Erythroblast (primary cell): ENCODE measurements at regions not wholly inside any gene's neighbourhood (a gene's known extent, or its start where the extent isn't known, plus 50 kb on each side); places are given as distances from the start of the nearest gene placed in this dataset.

Experiments used
- DNase-seq, 2 experiments: peaks; one replicate each; lab custom pipeline; 2025; lab: John Stamatoyannopoulos, UW
- GATA1 ChIP-seq: IDR thresholded peaks from 2 replicates; pipeline ENCODE4 v1.6.1; 2011; ENCODE audit warnings: low read depth, mild to moderate bottlenecking, control low read depth, low read length, moderate library complexity
- POLR2A ChIP-seq: IDR thresholded peaks from 2 replicates; pipeline ENCODE4 v1.6.1; 2011; ENCODE audit warnings: mild to moderate bottlenecking, low read length

DNA sequence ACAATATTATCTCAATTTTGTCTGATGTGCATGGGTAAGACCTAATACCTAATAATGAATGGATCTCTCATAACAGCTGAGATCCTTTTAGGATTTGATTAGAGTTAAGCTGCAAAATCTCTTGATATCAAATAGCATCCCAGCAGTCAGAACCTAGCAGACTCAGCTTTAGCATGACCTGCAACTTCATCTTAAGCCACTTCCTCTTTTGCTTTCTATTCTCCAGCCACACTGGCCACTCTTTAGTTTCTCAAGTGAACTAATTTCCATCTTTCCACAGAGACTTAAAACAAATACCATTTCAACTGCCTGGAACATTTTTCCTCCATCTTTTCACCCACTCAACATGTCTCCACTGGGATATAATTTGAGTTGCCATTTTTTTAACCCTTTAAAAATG is 1251.6 kb upstream of the ZEB2 start:
- TF ChIP-seq POLR2A (no peak), GATA1 (no peak)
- DNase-seq = no peak

DNA sequence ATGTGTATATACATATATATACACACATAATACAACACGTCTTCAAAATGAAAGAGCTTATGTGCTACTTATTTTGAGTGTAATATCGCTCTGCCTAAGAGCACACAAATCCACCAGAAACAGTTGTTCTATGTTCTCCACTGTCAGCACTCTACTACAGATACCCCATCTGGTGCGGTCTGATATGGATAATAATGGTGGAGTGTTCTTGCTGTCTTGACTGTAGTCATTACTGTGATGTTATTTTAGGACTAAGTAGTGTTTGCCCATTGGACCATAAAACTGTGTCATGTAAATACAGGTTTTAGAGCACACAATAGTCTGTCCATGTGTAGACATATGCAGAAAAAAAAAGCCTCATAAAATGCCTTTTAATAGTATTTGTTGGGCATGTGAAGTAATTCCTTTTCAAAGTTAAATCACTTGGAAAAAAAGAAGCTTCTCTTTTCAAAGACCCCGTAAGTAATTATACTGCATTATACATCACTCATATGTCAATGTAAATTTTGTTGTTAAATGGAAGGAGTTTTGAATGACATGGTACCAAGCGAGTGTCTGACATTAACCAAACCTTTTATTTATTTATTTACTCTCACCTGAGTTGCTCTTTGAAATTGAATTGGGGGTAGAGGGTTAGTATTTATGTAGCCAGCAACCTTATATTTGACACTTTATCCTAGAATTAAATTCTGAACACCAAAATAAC is 1249.2 kb upstream of the ZEB2 start:
- peak; percentile 46 to 81 for DNase-seq
- TF ChIP-seq POLR2A = no peak
- no peak for TF ChIP-seq GATA1

DNA sequence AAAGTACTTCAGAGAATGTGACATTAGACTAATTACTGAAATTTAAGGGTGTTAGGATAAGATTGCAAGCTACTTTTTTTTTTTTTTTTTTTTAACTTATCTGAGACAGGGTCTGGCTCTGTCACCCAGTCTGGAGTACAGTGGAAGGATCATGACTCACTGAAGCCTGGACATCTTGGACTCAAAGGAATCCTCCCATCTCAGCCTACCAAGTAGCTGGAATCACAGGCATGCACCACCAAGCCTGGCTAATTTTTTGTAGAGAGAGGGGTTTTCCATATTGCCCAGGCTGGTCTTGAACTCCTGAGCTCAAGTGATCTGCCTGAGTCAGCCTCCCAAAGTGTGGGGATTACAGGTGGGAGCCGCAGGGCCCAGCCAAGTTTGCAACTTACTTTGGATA is 1246.0 kb upstream of the ZEB2 start:
- no peak for DNase-seq
- no peak for TF ChIP-seq POLR2A
- no peak for TF ChIP-seq GATA1

DNA sequence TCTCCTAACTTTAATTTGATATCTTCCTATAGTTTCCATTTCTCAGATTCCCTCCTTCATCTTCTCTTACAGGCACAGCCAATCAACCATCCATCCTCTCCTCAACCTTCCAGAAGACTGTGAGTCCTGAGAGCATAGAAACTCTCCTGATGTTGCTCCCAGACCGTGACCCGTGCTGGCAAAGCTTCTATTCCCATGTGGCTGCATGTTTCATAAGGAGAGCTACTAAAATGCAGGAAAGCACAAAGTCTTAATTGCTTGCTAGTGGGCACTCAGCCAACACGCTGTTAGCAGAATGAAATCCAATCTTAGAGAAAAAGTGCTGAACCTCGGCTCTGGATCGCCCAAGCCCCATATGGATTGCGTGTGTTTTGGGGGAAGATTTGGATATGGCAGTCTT is 1244.7 kb upstream of the ZEB2 start:
- no peak for DNase-seq
- TF ChIP-seq POLR2A = no peak
- no peak for TF ChIP-seq GATA1

DNA sequence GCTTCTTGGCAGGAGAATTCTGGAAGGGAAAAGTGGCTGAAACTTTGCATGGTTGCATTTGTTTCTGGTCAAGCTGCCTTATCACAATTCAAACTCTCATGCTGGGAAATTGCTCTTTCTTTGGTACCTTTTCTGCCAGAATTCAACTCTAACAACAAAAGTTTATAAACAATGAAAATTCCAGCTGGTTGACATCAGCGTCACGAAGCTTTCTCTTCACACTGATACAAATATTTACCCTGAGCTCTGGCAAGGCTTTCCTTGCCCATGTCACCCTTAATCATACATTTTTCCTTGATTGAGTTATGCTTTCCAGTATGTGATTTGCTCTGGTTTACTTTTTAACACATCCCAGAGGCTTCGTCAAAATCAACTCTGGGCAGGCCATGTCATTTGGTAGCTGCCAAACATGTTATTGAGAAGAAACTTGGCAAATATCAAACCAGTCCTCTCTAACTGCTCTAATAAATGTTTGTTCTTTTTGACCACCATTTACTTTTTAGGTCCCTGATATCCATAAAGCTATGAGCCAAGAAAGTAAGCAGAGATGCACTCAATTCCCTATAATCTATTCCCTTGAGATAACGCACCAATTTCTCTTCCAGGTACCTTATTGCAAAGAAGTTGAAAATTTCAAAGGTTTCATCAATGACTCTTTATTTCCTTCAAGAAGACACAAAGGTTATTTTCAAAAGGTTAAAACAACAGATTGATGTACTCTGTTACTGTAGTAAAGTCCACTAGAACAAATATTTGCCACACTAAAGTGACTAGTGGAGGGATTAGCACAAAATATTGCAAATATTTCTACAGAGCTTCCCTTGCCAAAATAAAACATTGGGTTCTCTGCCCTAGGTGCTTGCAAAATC is 1241.1 kb upstream of the ZEB2 start:
- TF ChIP-seq POLR2A = no peak
- no peak for TF ChIP-seq GATA1
- no peak for DNase-seq

DNA sequence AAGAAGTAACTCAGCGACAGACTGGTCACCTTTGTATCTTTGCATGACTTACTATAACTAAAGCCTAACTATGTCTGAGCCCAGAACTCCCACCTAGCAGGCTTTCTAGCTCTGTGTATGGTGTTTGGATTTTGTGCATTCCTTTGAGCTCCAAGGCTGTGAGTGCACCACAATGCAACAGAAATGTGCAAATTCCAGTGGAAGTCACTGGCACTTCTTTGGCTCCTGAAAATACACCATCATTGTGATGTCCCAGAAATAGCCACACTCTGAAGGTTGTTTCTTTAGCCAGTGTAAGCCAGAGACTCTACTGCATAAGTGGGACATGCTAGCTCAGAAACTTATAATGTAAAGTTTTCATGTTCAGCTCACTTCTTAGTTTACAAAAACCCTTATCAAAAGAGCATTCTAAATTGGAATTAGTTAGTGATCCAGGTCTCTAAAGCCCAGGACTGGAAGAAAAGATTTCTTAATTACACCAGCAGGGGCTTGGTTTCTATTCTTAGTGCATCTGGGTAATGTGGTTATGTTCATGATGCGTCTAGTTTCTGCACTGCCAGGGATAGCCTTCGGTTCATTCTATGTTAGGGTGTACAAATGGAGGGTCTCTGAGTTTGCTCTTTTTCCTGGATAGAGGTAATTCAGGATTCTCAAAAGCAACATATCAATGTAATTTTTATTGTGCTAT is 1239.5 kb upstream of the ZEB2 start:
- DNase-seq = no peak
- TF ChIP-seq POLR2A = no peak
- TF ChIP-seq GATA1 = no peak

DNA sequence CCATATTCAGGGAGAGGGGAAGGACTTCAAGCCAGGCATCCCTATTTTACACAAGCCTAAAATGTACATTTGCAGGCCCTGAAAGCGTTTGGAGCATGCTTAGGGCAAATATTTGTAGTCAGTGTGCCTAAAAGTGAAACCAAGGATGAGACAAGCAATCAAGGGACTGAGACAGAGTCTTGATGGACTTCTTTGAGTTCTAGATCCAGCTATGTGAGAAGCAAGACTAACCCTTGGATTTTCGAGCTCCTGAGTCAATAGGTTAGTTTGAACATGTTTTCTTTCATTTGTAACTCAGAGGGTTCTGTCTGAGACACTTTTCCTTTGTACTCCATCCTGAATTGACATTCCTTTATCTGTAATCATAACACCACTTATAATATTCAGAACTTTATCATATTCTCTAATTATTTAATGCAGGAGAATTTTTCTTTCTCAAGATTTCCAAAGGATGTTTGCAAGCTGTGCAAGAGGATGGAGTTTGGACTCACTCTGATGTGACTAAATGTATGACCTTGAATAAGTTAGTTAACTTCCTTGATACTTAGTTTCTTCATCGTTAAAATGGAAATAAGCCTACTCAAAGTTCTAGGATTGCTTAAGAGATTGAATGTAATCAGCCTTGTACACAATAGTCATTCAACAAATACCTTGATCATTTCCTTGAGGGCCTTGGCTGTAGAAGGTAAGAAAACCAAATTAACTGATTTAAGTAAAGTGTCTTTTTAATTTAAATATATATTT is 1237.8 kb upstream of the ZEB2 start:
- no peak for DNase-seq
- TF ChIP-seq GATA1 (no peak), POLR2A (no peak)

DNA sequence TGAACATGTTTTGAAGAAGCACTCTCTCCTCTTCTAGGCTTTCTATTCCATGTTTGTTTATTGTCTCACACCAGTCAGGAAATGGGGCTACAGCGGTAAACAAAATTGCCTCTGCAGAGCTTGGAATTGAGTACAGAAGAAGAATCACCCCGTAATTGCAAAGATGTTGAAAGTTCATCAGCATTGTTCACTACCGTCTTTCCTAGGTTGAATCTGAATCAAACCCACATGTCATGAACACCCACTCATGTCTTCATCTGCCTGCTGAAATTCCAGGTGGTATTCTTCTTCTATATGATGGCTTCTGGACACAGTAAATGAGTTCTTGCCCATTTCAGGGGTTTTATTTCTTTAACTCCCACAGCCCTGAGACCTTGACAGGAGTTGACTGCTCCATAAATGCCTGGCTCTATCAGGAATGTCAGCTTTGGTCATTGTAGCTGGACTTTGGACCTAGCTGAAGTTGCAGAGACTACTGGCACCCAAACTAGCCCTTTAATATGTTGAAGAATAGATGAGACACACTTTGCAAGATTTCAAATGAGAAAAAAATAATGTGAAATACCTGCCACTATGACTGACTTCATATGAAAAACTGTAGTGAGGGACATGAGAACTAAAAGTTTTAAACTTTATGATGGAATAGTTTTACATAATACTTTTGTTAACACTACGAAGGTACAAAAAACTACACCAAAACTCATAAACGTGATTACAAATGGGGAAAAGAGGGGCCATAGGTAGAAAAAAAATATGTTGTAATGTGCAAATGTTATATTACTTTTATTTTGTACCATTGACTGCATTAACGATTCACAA is 1235.3 kb upstream of the ZEB2 start:
- DNase-seq = no peak
- TF ChIP-seq GATA1 = no peak
- no peak for TF ChIP-seq POLR2A

DNA sequence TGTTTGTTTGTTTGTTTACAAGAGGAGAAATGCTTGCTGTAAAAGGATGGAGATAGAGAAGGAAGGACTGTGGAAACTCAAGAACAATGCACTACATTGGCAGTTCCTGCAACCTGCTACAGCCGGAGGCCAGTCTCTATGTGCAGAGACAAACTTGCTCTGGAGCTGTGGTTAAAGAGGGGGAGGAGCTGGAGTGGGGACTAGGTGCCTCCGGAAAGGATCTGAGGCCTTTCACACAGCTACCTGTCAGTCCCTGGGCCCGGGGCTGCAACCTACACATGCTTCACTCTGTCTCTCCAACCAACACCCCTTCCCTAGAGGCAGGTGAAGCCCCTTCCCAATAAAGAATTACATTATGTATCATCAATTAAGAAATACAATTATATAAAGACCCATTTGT is 1234.0 kb upstream of the ZEB2 start:
- no peak for DNase-seq
- TF ChIP-seq GATA1 = no peak
- TF ChIP-seq POLR2A = no peak

DNA sequence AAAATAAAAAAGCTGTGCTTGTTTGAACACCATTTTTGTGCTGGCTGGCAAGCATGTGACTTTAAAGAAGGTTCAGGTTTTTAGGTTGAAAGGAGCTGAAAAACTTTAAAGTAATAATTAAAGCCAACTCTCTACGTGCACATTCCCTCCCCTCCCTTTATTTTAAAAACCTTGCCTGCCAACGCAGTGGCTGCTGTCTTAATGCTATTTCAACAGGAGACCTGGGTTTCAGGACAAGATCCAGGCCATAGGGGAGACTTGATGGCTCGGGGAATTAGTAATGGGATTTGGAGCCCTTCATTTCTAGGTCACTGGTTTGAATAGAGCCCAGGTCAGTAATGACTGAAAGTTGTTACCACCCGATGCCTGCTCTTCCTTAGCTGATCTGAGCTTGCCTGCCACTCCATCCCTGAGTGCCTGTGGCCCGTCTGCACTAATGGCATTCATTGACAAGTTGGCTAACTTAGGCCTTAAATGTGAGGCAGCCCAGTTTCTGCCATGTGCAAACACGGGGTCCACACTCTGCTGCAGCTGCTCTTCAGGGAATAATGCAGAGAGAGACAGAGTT is 1233.2 kb upstream of the ZEB2 start:
- TF ChIP-seq GATA1 (no peak), POLR2A (no peak)
- DNase-seq = no peak

DNA sequence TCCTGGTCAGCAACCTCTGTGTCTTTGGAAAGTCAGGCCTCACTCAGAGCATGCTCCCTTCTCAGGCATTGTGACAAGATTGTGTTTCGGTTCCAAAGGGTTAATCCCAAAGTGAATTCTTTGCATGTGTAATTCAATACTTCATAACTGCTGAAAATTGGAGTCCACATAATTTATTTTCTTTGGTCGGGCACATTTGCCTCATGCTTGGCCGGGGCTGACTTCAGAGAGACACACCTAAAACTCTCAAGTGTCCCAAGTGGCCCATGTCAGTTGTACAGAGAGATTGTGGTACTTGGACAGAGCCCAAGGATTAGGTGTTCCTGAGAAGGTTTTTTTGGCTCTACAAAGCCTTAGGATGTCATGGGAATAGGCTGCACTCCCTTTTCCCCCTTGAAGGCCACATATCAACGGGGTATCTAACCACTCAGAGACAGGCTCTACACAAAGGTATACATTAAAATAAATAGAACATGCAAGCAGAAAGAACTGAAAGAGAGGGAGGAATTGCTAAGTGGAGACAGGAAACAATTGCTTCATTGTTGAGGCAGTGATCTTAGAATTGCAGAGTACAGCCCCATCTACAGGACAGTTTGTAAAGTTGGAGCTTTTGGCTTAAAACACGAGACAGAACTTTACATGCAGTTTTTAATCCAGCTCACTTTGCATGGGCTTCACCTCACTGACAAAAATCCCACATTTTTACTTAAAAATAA is 1232.3 kb upstream of the ZEB2 start:
- TF ChIP-seq POLR2A = no peak
- no peak for TF ChIP-seq GATA1
- peak; percentile 74 to 81 for DNase-seq

DNA sequence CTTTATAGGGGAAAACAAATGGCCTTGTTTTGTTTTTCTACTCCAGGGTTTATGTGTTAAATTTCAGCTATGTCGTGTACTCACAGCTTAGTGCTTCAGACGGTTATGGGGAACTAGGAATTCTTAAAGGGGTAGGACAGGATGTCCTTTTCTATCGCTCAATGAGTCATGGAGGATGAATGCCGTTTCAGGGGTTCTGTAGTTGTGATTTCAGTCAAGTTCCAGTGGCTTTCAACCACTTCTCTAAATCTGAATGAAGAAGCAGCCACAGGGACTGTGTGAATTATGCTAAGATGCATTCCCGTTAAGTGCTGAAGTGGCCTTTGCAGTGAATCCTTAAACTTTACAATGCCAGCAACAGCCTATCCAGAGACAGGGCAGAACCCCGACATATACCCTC is 1231.7 kb upstream of the ZEB2 start:
- TF ChIP-seq GATA1 (no peak), POLR2A (no peak)
- peak; percentile 29 to 46 for DNase-seq
